Superior temporal gyrus (tissue), 1 donor: ENCODE measurements at regions not wholly inside any gene's neighbourhood (a gene's known extent, or its start where the extent isn't known, plus 50 kb on each side); places are given as distances from the start of the nearest gene placed in this dataset.
A peak's percentile ranks its signal among the peaks of the same experiment; 100 is the strongest.

Experiments
- DNase-seq: peaks from one replicate; pipeline ENCODE4 v3.0.0-alpha.2; 2016; ENCODE audit errors: extremely low spot score

- DNase-seq: peak; percentile 25
Observed at GRCh38 chr18:37663446-37663845, 97.8 kb upstream of the CELF4 start.

- DNase-seq: no peak
Observed at GRCh38 chr18:37662546-37663339, 97.1 kb upstream of the CELF4 start.

GRCh38 chr18:37662099-37662498 lies 96.5 kb upstream of the CELF4 start:
- no peak for DNase-seq

GRCh38 chr18:37661478-37661877 lies 95.9 kb upstream of the CELF4 start:
- no peak for DNase-seq

- DNase-seq: no peak
Observed at GRCh38 chr18:37661061-37661460, 95.5 kb upstream of the CELF4 start.

- no peak for DNase-seq
Observed at GRCh38 chr18:37660658-37661057, 95.1 kb upstream of the CELF4 start.

- no peak for DNase-seq
Observed at GRCh38 chr18:37659906-37660305, 94.3 kb upstream of the CELF4 start.

- no peak for DNase-seq
Observed at GRCh38 chr18:37658894-37659293, 93.3 kb upstream of the CELF4 start.

GRCh38 chr18:37657493-37657892 lies 91.9 kb upstream of the CELF4 start:
- no peak for DNase-seq

- no peak for DNase-seq
Observed at GRCh38 chr18:37654731-37655369, 89.3 kb upstream of the CELF4 start.

- DNase-seq: no peak
Observed at GRCh38 chr18:37654034-37654433, 88.4 kb upstream of the CELF4 start.

- DNase-seq: no peak
Observed at GRCh38 chr18:37653618-37654017, 88.0 kb upstream of the CELF4 start.

GRCh38 chr18:37649930-37650329 lies 84.3 kb upstream of the CELF4 start:
- DNase-seq: no peak

- DNase-seq: no peak
Observed at GRCh38 chr18:37649416-37649815, 83.8 kb upstream of the CELF4 start.

- no peak for DNase-seq
Observed at GRCh38 chr18:37641573-37641972, 76.0 kb upstream of the CELF4 start.

GRCh38 chr18:37640504-37640903 lies 74.9 kb upstream of the CELF4 start:
- DNase-seq: no peak

- no peak for DNase-seq
Observed at GRCh38 chr18:37639846-37640245, 74.2 kb upstream of the CELF4 start.

GRCh38 chr18:37637478-37637850 lies 71.9 kb upstream of the CELF4 start:
- DNase-seq: no peak

GRCh38 chr18:37636831-37637477 lies 71.4 kb upstream of the CELF4 start:
- no peak for DNase-seq

- DNase-seq: no peak
Observed at GRCh38 chr18:37634516-37634915, 68.9 kb upstream of the CELF4 start.

- DNase-seq: no peak
Observed at GRCh38 chr18:37631422-37631821, 65.8 kb upstream of the CELF4 start.

- no peak for DNase-seq
Observed at GRCh38 chr18:37630334-37630733, 64.7 kb upstream of the CELF4 start.
